ENCODE measurements at regions not wholly inside any gene's neighbourhood (a gene's known extent, or its start where the extent isn't known, plus 50 kb on each side); places are given as distances from the start of the nearest gene placed in this dataset.
"Not testable (repeated sequence)": the region's sequence is repeated elsewhere in the genome, so short reads cannot be mapped to it uniquely, and the experiment has no call there.

GRCh38 chr2:65952966-65953761, 481.8 kb upstream of the MEIS1 start:
- no peaks in the 10 kb centered on the region for H3K36me3 Mint-ChIP-seq (ENCODE audit: low read depth)
- CTCF ChIA-PET = no interaction called here
- H3K4me3 Mint-ChIP-seq = no peak overlapping the region
- H3K27me3 Mint-ChIP-seq = no peaks in the 10 kb centered on the region
- H3K4me1 Mint-ChIP-seq = no peaks in the 10 kb centered on the region
- no peaks in the 10 kb centered on the region for H3K9me3 Mint-ChIP-seq
- DNase-seq = no peak
- POLR2A ChIA-PET = no interaction called here
- no peak overlapping the region for H3K27ac Mint-ChIP-seq

- DNase-seq = no peak
- Mint-ChIP-seq H3K4me1 (no peaks in the 10 kb centered on the region), H3K9me3 (peaks cover 5% of the 10 kb centered on the region), H3K27me3 (no peaks in the 10 kb centered on the region), H3K27ac (no peak overlapping the region), H3K36me3 (ENCODE audit: low read depth) (no peaks in the 10 kb centered on the region), H3K4me3 (no peak overlapping the region)
- ChIA-PET CTCF (no interaction called here), POLR2A (no interaction called here)
These were observed 490.7 kb upstream of the MEIS1 start for GRCh38 chr2:65944213-65944612.

- Mint-ChIP-seq H3K27ac (no peak overlapping the region), H3K27me3 (no peaks in the 10 kb centered on the region), H3K4me1 (no peaks in the 10 kb centered on the region), H3K9me3 (peaks cover 5% of the 10 kb centered on the region), H3K36me3 (ENCODE audit: low read depth) (no peaks in the 10 kb centered on the region), H3K4me3 (no peak overlapping the region)
- DNase-seq = no peak
- ChIA-PET CTCF (no interaction called here), POLR2A (no interaction called here)
These were observed 491.7 kb upstream of the MEIS1 start for GRCh38 chr2:65943099-65943786.

GRCh38 chr2:65940856-65941255, 494.1 kb upstream of the MEIS1 start:
- H3K36me3 Mint-ChIP-seq (ENCODE audit: low read depth) = no peaks in the 10 kb centered on the region
- DNase-seq = no peak
- no peak overlapping the region for H3K4me3 Mint-ChIP-seq
- ChIA-PET CTCF (no interaction called here), POLR2A (no interaction called here)
- peaks cover 5% of the 10 kb centered on the region for H3K9me3 Mint-ChIP-seq
- H3K27ac Mint-ChIP-seq = no peak overlapping the region
- H3K27me3 Mint-ChIP-seq = no peaks in the 10 kb centered on the region
- H3K4me1 Mint-ChIP-seq = no peaks in the 10 kb centered on the region

- CTCF ChIA-PET = no interaction called here
- no peaks in the 10 kb centered on the region for H3K27me3 Mint-ChIP-seq
- no peak overlapping the region for H3K4me3 Mint-ChIP-seq
- POLR2A ChIA-PET = no interaction called here
- DNase-seq = no peak
- H3K36me3 Mint-ChIP-seq (ENCODE audit: low read depth) = no peaks in the 10 kb centered on the region
- H3K4me1 Mint-ChIP-seq = no peaks in the 10 kb centered on the region
- H3K27ac Mint-ChIP-seq = no peak overlapping the region
- peaks cover 5% of the 10 kb centered on the region for H3K9me3 Mint-ChIP-seq
These were observed 495.2 kb upstream of the MEIS1 start for GRCh38 chr2:65939687-65940086.

- Mint-ChIP-seq H3K4me3 (no peak overlapping the region), H3K36me3 (ENCODE audit: low read depth) (no peaks in the 10 kb centered on the region), H3K27ac (no peak overlapping the region), H3K9me3 (no peaks in the 10 kb centered on the region), H3K4me1 (no peaks in the 10 kb centered on the region), H3K27me3 (no peaks in the 10 kb centered on the region)
- ChIA-PET CTCF (interaction anchor here (1.2 kb wide), 1 partner anchor 388 kb away, joined by 3 read pairs; no protein-coding TSS in a partner anchor), POLR2A (no interaction called here)
- DNase-seq = no peak
These were observed 497.4 kb upstream of the MEIS1 start for GRCh38 chr2:65937379-65938160.

- POLR2A ChIA-PET = no interaction called here
- Mint-ChIP-seq H3K9me3 (no peaks in the 10 kb centered on the region), H3K4me3 (no peak overlapping the region), H3K4me1 (no peaks in the 10 kb centered on the region), H3K27me3 (no peaks in the 10 kb centered on the region), H3K27ac (no peak overlapping the region), H3K36me3 (ENCODE audit: low read depth) (no peaks in the 10 kb centered on the region)
- no peak for DNase-seq
- CTCF ChIA-PET = no interaction called here
These were observed 499.8 kb upstream of the MEIS1 start for GRCh38 chr2:65934992-65935629.

GRCh38 chr2:65932571-65932970, 500.2 kb upstream of the SPRED2 start:
- no peak for DNase-seq
- CTCF ChIA-PET = no interaction called here
- Mint-ChIP-seq H3K27me3 (no peaks in the 10 kb centered on the region), H3K4me1 (no peaks in the 10 kb centered on the region), H3K36me3 (ENCODE audit: low read depth) (no peaks in the 10 kb centered on the region), H3K27ac (no peak overlapping the region), H3K9me3 (no peaks in the 10 kb centered on the region), H3K4me3 (no peak overlapping the region)
- POLR2A ChIA-PET = no interaction called here

GRCh38 chr2:65931056-65931455, 498.7 kb upstream of the SPRED2 start:
- Mint-ChIP-seq H3K4me1 (no peaks in the 10 kb centered on the region), H3K27ac (no peak overlapping the region), H3K36me3 (ENCODE audit: low read depth) (no peaks in the 10 kb centered on the region), H3K4me3 (no peak overlapping the region), H3K27me3 (no peaks in the 10 kb centered on the region), H3K9me3 (no peaks in the 10 kb centered on the region)
- POLR2A ChIA-PET = no interaction called here
- CTCF ChIA-PET = no interaction called here
- DNase-seq = no peak

- no peaks in the 10 kb centered on the region for H3K27me3 Mint-ChIP-seq
- H3K9me3 Mint-ChIP-seq = no peaks in the 10 kb centered on the region
- POLR2A ChIA-PET = no interaction called here
- H3K4me3 Mint-ChIP-seq = no peak overlapping the region
- CTCF ChIA-PET = no interaction called here
- H3K36me3 Mint-ChIP-seq (ENCODE audit: low read depth) = no peaks in the 10 kb centered on the region
- H3K27ac Mint-ChIP-seq = no peak overlapping the region
- no peaks in the 10 kb centered on the region for H3K4me1 Mint-ChIP-seq
- no peak for DNase-seq
These were observed 497.9 kb upstream of the SPRED2 start for GRCh38 chr2:65930259-65930658.

GRCh38 chr2:65929664-65930063, 497.3 kb upstream of the SPRED2 start:
- H3K27me3 Mint-ChIP-seq; POLR2A ChIA-PET; H3K4me1 Mint-ChIP-seq; H3K27ac Mint-ChIP-seq; CTCF ChIA-PET; H3K4me3 Mint-ChIP-seq; H3K36me3 Mint-ChIP-seq (ENCODE audit: low read depth); DNase-seq; H3K9me3 Mint-ChIP-seq: not testable (repeated sequence)

- ChIA-PET CTCF (no interaction called here), POLR2A (no interaction called here)
- no peak overlapping the region for H3K27ac Mint-ChIP-seq
- DNase-seq = no peak
- no peaks in the 10 kb centered on the region for H3K4me1 Mint-ChIP-seq
- no peaks in the 10 kb centered on the region for H3K27me3 Mint-ChIP-seq
- no peak overlapping the region for H3K4me3 Mint-ChIP-seq
- H3K9me3 Mint-ChIP-seq = peaks cover 4% of the 10 kb centered on the region
- no peaks in the 10 kb centered on the region for H3K36me3 Mint-ChIP-seq (ENCODE audit: low read depth)
These were observed 490.4 kb upstream of the SPRED2 start for GRCh38 chr2:65922794-65923193.

GRCh38 chr2:65922030-65922429, 489.6 kb upstream of the SPRED2 start:
- POLR2A ChIA-PET = no interaction called here
- Mint-ChIP-seq H3K27ac (no peak overlapping the region), H3K36me3 (ENCODE audit: low read depth) (no peaks in the 10 kb centered on the region), H3K27me3 (no peaks in the 10 kb centered on the region), H3K9me3 (peaks cover 4% of the 10 kb centered on the region), H3K4me1 (no peaks in the 10 kb centered on the region), H3K4me3 (no peak overlapping the region)
- no peak for DNase-seq
- CTCF ChIA-PET = interaction anchor here (0.6 kb wide), 1 partner anchor 189 kb away, joined by 3 read pairs; no protein-coding TSS in a partner anchor

Data from activated CD4-positive, alpha-beta T cell treated with anti-CD3 and anti-CD28 coated beads, Interleukin-2, amount 10 ng/mL, durations not matched to agents 7 days and 5 days (primary cell).